SK-N-SH treated with all-trans-retinoic acid at 6 μM for 48 hours (cell line): ENCODE measurements at regions not wholly inside any gene's neighbourhood (a gene's known extent, or its start where the extent isn't known, plus 50 kb on each side); places are given as distances from the start of the nearest gene placed in this dataset.
A peak's percentile ranks its signal among the peaks of the same experiment; 100 is the strongest.

Experiments
- ATAC-seq: fragments of 200-7000 bp; cut with Tn5 transposase; 3 replicates; pipeline ENCODE4 v1.9.1; 2020; ENCODE audit warnings: mild to moderate bottlenecking, moderate library complexity
- ARNTL ChIP-seq: fragments of 450-650 bp; formaldehyde crosslinking; IDR thresholded peaks from 2 replicates; pipeline ENCODE4 v1.5.0; 2020; ENCODE audit warnings: low read depth, mild to moderate bottlenecking, moderate library complexity, borderline replicate concordance
- BACH2 ChIP-seq: fragments of 250-450 bp; sonication (Bioruptor Pico); IDR thresholded peaks from 2 replicates; pipeline ENCODE4 v1.9.0; 2021; ENCODE audit warnings: mild to moderate bottlenecking, borderline replicate concordance
- CREB5 ChIP-seq: fragments of 250-450 bp; sonication (Bioruptor Pico); IDR thresholded peaks from 2 replicates; pipeline ENCODE4 v1.5.1; 2020; ENCODE audit warnings: low read depth, mild to moderate bottlenecking, moderate library complexity
- CSDC2 ChIP-seq: fragments of 250-450 bp; sonication (Bioruptor Pico); IDR thresholded peaks from 2 replicates; pipeline ENCODE4 v1.5.0; 2020; ENCODE audit warnings: mild to moderate bottlenecking, moderate library complexity
- ESRRG ChIP-seq: fragments of 250-450 bp; sonication (Bioruptor Pico); IDR thresholded peaks from 2 replicates; pipeline ENCODE4 v1.6.1; 2021; ENCODE audit warnings: mild to moderate bottlenecking
- GLIS3 ChIP-seq: fragments of 250-450 bp; sonication (Bioruptor Pico); IDR thresholded peaks from 2 replicates; pipeline ENCODE4 v1.5.0; 2020; ENCODE audit warnings: mild to moderate bottlenecking, moderate library complexity
- ISL1 ChIP-seq: fragments of 250-450 bp; sonication (Bioruptor Pico); IDR thresholded peaks from 2 replicates; pipeline ENCODE4 v2.1.2; 2022; ENCODE audit warnings: mild to moderate bottlenecking, moderate library complexity
- OSR1 ChIP-seq: fragments of 250-450 bp; sonication (Bioruptor Pico); IDR thresholded peaks from 2 replicates; pipeline ENCODE4 v1.8.0; 2022; ENCODE audit warnings: moderate library complexity, mild to moderate bottlenecking, inconsistent platforms
- PATZ1 ChIP-seq: fragments of 250-450 bp; sonication (Bioruptor Pico); IDR thresholded peaks from 2 replicates; pipeline ENCODE4 v1.8.0; 2020; ENCODE audit warnings: mild to moderate bottlenecking, moderate library complexity, borderline replicate concordance
- POU6F1 ChIP-seq: fragments of 250-450 bp; sonication (Bioruptor Pico); IDR thresholded peaks from 2 replicates; pipeline ENCODE4 v1.8.0; 2021; ENCODE audit warnings: low read depth, mild to moderate bottlenecking, moderate library complexity, borderline replicate concordance
- PPARA ChIP-seq: fragments of 250-450 bp; sonication (Bioruptor Pico); IDR thresholded peaks from 2 replicates; pipeline ENCODE4 v1.5.0; 2020; ENCODE audit warnings: mild to moderate bottlenecking, borderline replicate concordance
- RARB ChIP-seq: fragments of 250-450 bp; sonication (Bioruptor Pico); IDR thresholded peaks from 2 replicates; pipeline ENCODE4 v1.8.0; 2021; ENCODE audit warnings: mild to moderate bottlenecking, moderate library complexity
- SNAI2 ChIP-seq: fragments of 250-450 bp; sonication (Bioruptor Pico); IDR thresholded peaks from 2 replicates; pipeline ENCODE4 v1.5.0; 2020; ENCODE audit warnings: mild to moderate bottlenecking, moderate library complexity
- TCF4 ChIP-seq: fragments of 250-450 bp; sonication (Bioruptor Pico); IDR thresholded peaks from 2 replicates; pipeline ENCODE4 v1.8.0; 2021; ENCODE audit warnings: mild to moderate bottlenecking, moderate library complexity, borderline replicate concordance
- TOX ChIP-seq: fragments of 250-450 bp; sonication (Bioruptor Pico); IDR thresholded peaks from 2 replicates; pipeline ENCODE4 v1.8.0; 2021; ENCODE audit warnings: mild to moderate bottlenecking, moderate library complexity, borderline replicate concordance
- TSHZ2 ChIP-seq: fragments of 250-450 bp; sonication (Bioruptor Pico); IDR thresholded peaks from 2 replicates; pipeline ENCODE4 v1.5.0; 2020; ENCODE audit warnings: mild to moderate bottlenecking, moderate library complexity
- ZC3H10 ChIP-seq: fragments of 250-450 bp; sonication (Bioruptor Pico); IDR thresholded peaks from 2 replicates; pipeline ENCODE4 v1.5.1; 2021; ENCODE audit warnings: mild to moderate bottlenecking, moderate library complexity
- ZFP3 ChIP-seq: fragments of 250-450 bp; sonication (Bioruptor Pico); IDR thresholded peaks from 2 replicates; pipeline ENCODE4 v1.5.0; 2020; ENCODE audit warnings: mild to moderate bottlenecking, moderate library complexity
- ZFP30 ChIP-seq: fragments of 450-650 bp; formaldehyde crosslinking; IDR thresholded peaks from 2 replicates; pipeline ENCODE4 v1.5.0; 2022; ENCODE audit warnings: mild to moderate bottlenecking, moderate library complexity
- ZNF70 ChIP-seq: fragments of 450-650 bp; formaldehyde crosslinking; IDR thresholded peaks from 2 replicates; pipeline ENCODE4 v1.5.0; 2020; ENCODE audit warnings: mild to moderate bottlenecking, moderate library complexity
- ZNF8 ChIP-seq: fragments of 450-650 bp; formaldehyde crosslinking; IDR thresholded peaks from 2 replicates; pipeline ENCODE4 v1.5.0; 2020; ENCODE audit warnings: mild to moderate bottlenecking, moderate library complexity

- ATAC-seq, result peak; percentile 62
- TF ChIP-seq SNAI2 (CRISPR knock-in tag) (no peak), ISL1 (CRISPR knock-in tag) (no peak)
Observed at GRCh38 chr2:42931146-42931817, 138.9 kb upstream of the HAAO start.

GRCh38 chr2:42930025-42930581, 137.7 kb upstream of the HAAO start:
- ATAC-seq, result no peak
- no peak for TF ChIP-seq ZFP3
- TF ChIP-seq GLIS3 (CRISPR knock-in tag), result no peak
- TF ChIP-seq ZFP30 (CRISPR knock-in tag), result no peak
- no peak for TF ChIP-seq CSDC2 (CRISPR knock-in tag)
- no peak for TF ChIP-seq TSHZ2 (CRISPR knock-in tag)
- no peak for TF ChIP-seq RARB (CRISPR knock-in tag)
- TF ChIP-seq CREB5 (CRISPR knock-in tag), result no peak
- no peak for TF ChIP-seq ZC3H10 (CRISPR knock-in tag)
- no peak for TF ChIP-seq POU6F1 (CRISPR knock-in tag)
- no peak for TF ChIP-seq TCF4 (CRISPR knock-in tag)

- no peak for ATAC-seq
- TF ChIP-seq PATZ1 (CRISPR knock-in tag), result no peak
- TF ChIP-seq ESRRG (CRISPR knock-in tag), result no peak
- TF ChIP-seq CSDC2 (CRISPR knock-in tag), result no peak
- TF ChIP-seq RARB (CRISPR knock-in tag), result no peak
- no peak for TF ChIP-seq OSR1
- no peak for TF ChIP-seq ZFP30 (CRISPR knock-in tag)
- no peak for TF ChIP-seq ISL1 (CRISPR knock-in tag)
- no peak for TF ChIP-seq GLIS3 (CRISPR knock-in tag)
- no peak for TF ChIP-seq TOX (CRISPR knock-in tag)
- TF ChIP-seq POU6F1 (CRISPR knock-in tag), result no peak
- no peak for TF ChIP-seq BACH2 (CRISPR knock-in tag)
- TF ChIP-seq SNAI2 (CRISPR knock-in tag), result no peak
- no peak for TF ChIP-seq ZNF8 (CRISPR knock-in tag)
- no peak for TF ChIP-seq TSHZ2 (CRISPR knock-in tag)
- no peak for TF ChIP-seq ZC3H10 (CRISPR knock-in tag)
- no peak for TF ChIP-seq ARNTL
- TF ChIP-seq ZNF70 (CRISPR knock-in tag), result no peak
- TF ChIP-seq CREB5 (CRISPR knock-in tag), result no peak
- TF ChIP-seq PPARA (CRISPR knock-in tag), result no peak
Observed at GRCh38 chr2:42929546-42930024, 137.2 kb upstream of the HAAO start.
